Vagina (tissue), 2 donors: ENCODE measurements at regions not wholly inside any gene's neighbourhood (a gene's known extent, or its start where the extent isn't known, plus 50 kb on each side); places are given as distances from the start of the nearest gene placed in this dataset. TPM values are rescaled to one million over a fixed set of nuclear protein-coding genes. Genes with fewer than 3 reads are reported as not detected.

Experiments
- DNase-seq, 2 donors: peaks; one replicate each; pipeline ENCODE4 v3.0.0-alpha.2; 2017; ENCODE audit errors: extremely low spot score in 2 of 2
- H3K27ac ChIP-seq: fragments of 200-600 bp; sonication (generic); one replicate; pipeline ENCODE4 v1.5.1; 2019
- H3K27me3 ChIP-seq: fragments of 200-600 bp; sonication (generic); one replicate; pipeline ENCODE4 v1.5.1; 2019
- H3K36me3 ChIP-seq, 2 donors: fragments of 200-600 bp; sonication (generic); one replicate each; pipeline ENCODE4 v1.5.1; 2017 to 2019
- H3K4me1 ChIP-seq: fragments of 200-600 bp; sonication (generic); one replicate; pipeline ENCODE4 v1.5.1; 2019
- H3K4me3 ChIP-seq, 2 donors: fragments of 200-600 bp; sonication (generic); 1 replicate in 1 of 2; 2 replicates in 1 of 2; pipeline ENCODE4 v1.5.1; 2016 to 2019
- H3K9me3 ChIP-seq: fragments of 200-600 bp; sonication (generic); one replicate; pipeline ENCODE4 v1.5.1; 2019
- CTCF ChIP-seq, 3 experiments: fragments of 450-650 bp in 2 of 3; fragments of 200-600 bp in 1 of 3; sonication (generic) in 1 of 3; IDR thresholded peaks; one replicate each; pipeline ENCODE4 v1.5.1; 2017 to 2019; ENCODE audit warnings: antibody characterized with exemption in 3 of 3, mild to moderate bottlenecking in 2 of 3, moderate library complexity in 2 of 3
- POLR2A ChIP-seq, 2 donors: fragments of 450-650 bp; IDR thresholded peaks; one replicate each; pipeline ENCODE4 v1.6.1; 2017; ENCODE audit warnings: antibody characterized with exemption in 2 of 2, mild to moderate bottlenecking in 2 of 2, moderate library complexity in 2 of 2
- POLR2AphosphoS5 ChIP-seq, 2 donors: sonication (generic); formaldehyde crosslinking; IDR thresholded peaks; one replicate each; pipeline ENCODE4 v1.9.0; 2017; ENCODE audit warnings: antibody characterized with exemption in 2 of 2, mild to moderate bottlenecking in 2 of 2, low read depth in 1 of 2; ENCODE audit not compliant: insufficient read depth in 1 of 2
- intact Hi-C: fragments of 100-400 bp; cut with DNase I; formaldehyde crosslinking; loops from one replicate; pipeline ENCODE4 v1.15.1; 2023
- small RNA-seq: library from RNA; depleted of rRNA; stranded (forward); fragments of <200 nt; gene quantifications from one replicate; pipeline ENCODE3, GENCODE V24; 2016

GRCh38 chr5:44446399-44446798, 57.2 kb upstream of the FGF10 start:
- Histone ChIP-seq H3K27ac (no peak overlapping the region), H3K4me1 (no peaks in the 10 kb centered on the region), H3K9me3 (no peaks in the 10 kb centered on the region), H3K27me3 (no peaks in the 10 kb centered on the region), H3K36me3 (no peaks in the 10 kb centered on the region), H3K4me3 (no peak overlapping the region)
- TF ChIP-seq POLR2A (IDR thresholded peaks at IDR 0.05) (no peak), POLR2AphosphoS5 (IDR thresholded peaks at IDR 0.05; ENCODE audit: insufficient read depth in 1 of 2, low read depth in 1 of 2) (no peak)
- DNase-seq, result no peak
- intact Hi-C loops, result no loop called here

GRCh38 chr5:44443172-44443571, 54.0 kb upstream of the FGF10 start:
- intact Hi-C loops, result no loop called here
- no peak overlapping the region for H3K4me3 ChIP-seq
- H3K27ac ChIP-seq, result no peak overlapping the region
- no peaks in the 10 kb centered on the region for H3K9me3 ChIP-seq
- TF ChIP-seq POLR2AphosphoS5 (IDR thresholded peaks at IDR 0.05; ENCODE audit: insufficient read depth in 1 of 2, low read depth in 1 of 2) (no peak), POLR2A (IDR thresholded peaks at IDR 0.05) (no peak), CTCF (IDR thresholded peaks at IDR 0.05) (no peak)
- no peaks in the 10 kb centered on the region for H3K36me3 ChIP-seq
- DNase-seq, result no peak
- H3K27me3 ChIP-seq, result no peaks in the 10 kb centered on the region
- H3K4me1 ChIP-seq, result no peaks in the 10 kb centered on the region

- DNase-seq, result no peak
- Histone ChIP-seq H3K36me3 (no peaks in the 10 kb centered on the region), H3K4me1 (no peaks in the 10 kb centered on the region), H3K4me3 (no peak overlapping the region), H3K9me3 (no peaks in the 10 kb centered on the region), H3K27me3 (no peaks in the 10 kb centered on the region), H3K27ac (no peak overlapping the region)
- TF ChIP-seq POLR2A (IDR thresholded peaks at IDR 0.05), result no peak
- no peak for TF ChIP-seq POLR2AphosphoS5 (IDR thresholded peaks at IDR 0.05; ENCODE audit: insufficient read depth in 1 of 2, low read depth in 1 of 2)
- TF ChIP-seq CTCF (IDR thresholded peaks at IDR 0.05), result no peak
- intact Hi-C loops, result no loop called here
These were observed 52.2 kb upstream of the FGF10 start for GRCh38 chr5:44441460-44441859.

- Histone ChIP-seq H3K4me3 (no peak overlapping the region), H3K4me1 (no peaks in the 10 kb centered on the region), H3K27ac (no peak overlapping the region), H3K9me3 (no peaks in the 10 kb centered on the region), H3K36me3 (no peaks in the 10 kb centered on the region), H3K27me3 (no peaks in the 10 kb centered on the region)
- intact Hi-C loops, result no loop called here
- no peak for DNase-seq
- no peak for TF ChIP-seq POLR2A (IDR thresholded peaks at IDR 0.05)
- no peak for TF ChIP-seq POLR2AphosphoS5 (IDR thresholded peaks at IDR 0.05; ENCODE audit: insufficient read depth in 1 of 2, low read depth in 1 of 2)
- TF ChIP-seq CTCF (IDR thresholded peaks at IDR 0.05), result no peak
These were observed 51.0 kb upstream of the FGF10 start for GRCh38 chr5:44440186-44440585.

Small RNAs in the stretch of these regions (small RNA-seq; reads per million reads assigned to genes)
- not detected for gene RN7SL383P
